Stimulated activated CD8-positive, alpha-beta memory T cell treated with anti-CD3 and anti-CD28 coated beads, Interleukin-4, amount 100 ng/mL, for 24 hours (primary cell): ENCODE measurements at regions not wholly inside any gene's neighbourhood (a gene's known extent, or its start where the extent isn't known, plus 50 kb on each side); places are given as distances from the start of the nearest gene placed in this dataset.
"Not testable (repeated sequence)": the region's sequence is repeated elsewhere in the genome, so short reads cannot be mapped to it uniquely, and the experiment has no call there.

Source experiments
- DNase-seq: peaks from one replicate; pipeline ENCODE4 v3.0.0-alpha.2; 2020; ENCODE audit warnings: low read depth

- DNase-seq: no peak
Observed at GRCh38 chr10:37067576-37067975, 57.8 kb upstream of the ANKRD30A start.

- not testable (repeated sequence) for DNase-seq
Observed at GRCh38 chr10:37062296-37062695, 63.1 kb upstream of the ANKRD30A start.

- DNase-seq: no peak
Observed at GRCh38 chr10:37057261-37057660, 68.1 kb upstream of the ANKRD30A start.

GRCh38 chr10:37053476-37053875 lies 71.9 kb upstream of the ANKRD30A start:
- no peak for DNase-seq

GRCh38 chr10:37049982-37050381 lies 75.4 kb upstream of the ANKRD30A start:
- not testable (repeated sequence) for DNase-seq

- not testable (repeated sequence) for DNase-seq
Observed at GRCh38 chr10:37044319-37044718, 81.1 kb upstream of the ANKRD30A start.

- no peak for DNase-seq
Observed at GRCh38 chr10:37035853-37036252, 89.5 kb upstream of the ANKRD30A start.

- no peak for DNase-seq
Observed at GRCh38 chr10:37015498-37015897, 109.9 kb upstream of the ANKRD30A start.

- DNase-seq: no peak
Observed at GRCh38 chr10:37010741-37011140, 114.7 kb upstream of the ANKRD30A start.

GRCh38 chr10:37008276-37008675 lies 117.1 kb upstream of the ANKRD30A start:
- not testable (repeated sequence) for DNase-seq

- DNase-seq: no peak
Observed at GRCh38 chr10:37003126-37003525, 122.3 kb upstream of the ANKRD30A start.

GRCh38 chr10:36995806-36996205 lies 129.6 kb upstream of the ANKRD30A start:
- not testable (repeated sequence) for DNase-seq

- no peak for DNase-seq
Observed at GRCh38 chr10:36994886-36995285, 130.5 kb upstream of the ANKRD30A start.

GRCh38 chr10:36989233-36989632 lies 136.2 kb upstream of the ANKRD30A start:
- no peak for DNase-seq

GRCh38 chr10:36946598-36946997 lies 178.8 kb upstream of the ANKRD30A start:
- DNase-seq: no peak

- no peak for DNase-seq
Observed at GRCh38 chr10:36943544-36943943, 181.9 kb upstream of the ANKRD30A start.

- DNase-seq: no peak
Observed at GRCh38 chr10:36942616-36943015, 182.8 kb upstream of the ANKRD30A start.

- DNase-seq: no peak
Observed at GRCh38 chr10:36903040-36903439, 222.4 kb upstream of the ANKRD30A start.

GRCh38 chr10:36899652-36900051 lies 225.7 kb upstream of the ANKRD30A start:
- no peak for DNase-seq

- DNase-seq: peak; percentile 2
Observed at GRCh38 chr10:36888925-36889573, 236.3 kb upstream of the ANKRD30A start.

- DNase-seq: no peak
Observed at GRCh38 chr10:36886303-36886891, 239.0 kb upstream of the ANKRD30A start.

- no peak for DNase-seq
Observed at GRCh38 chr10:36885746-36886145, 239.7 kb upstream of the ANKRD30A start.

- DNase-seq: no peak
Observed at GRCh38 chr10:36882781-36883180, 242.6 kb upstream of the ANKRD30A start.

GRCh38 chr10:36880898-36881297 lies 244.5 kb upstream of the ANKRD30A start:
- DNase-seq: no peak
